ENCODE measurements at regions not wholly inside any gene's neighbourhood (a gene's known extent, or its start where the extent isn't known, plus 50 kb on each side); places are given as distances from the start of the nearest gene placed in this dataset.
A peak's percentile ranks its signal among the peaks of the same experiment; 100 is the strongest.

GRCh38 chr4:14529653-14530052, 472.6 kb upstream of the CPEB2 start:
- peak; percentile 72 for DNase-seq (ENCODE audit: low read depth)

GRCh38 chr4:14532436-14532835, 469.8 kb upstream of the CPEB2 start:
- no peak for DNase-seq (ENCODE audit: low read depth)

- peak; percentile 52 for DNase-seq (ENCODE audit: low read depth)
These were observed 463.0 kb upstream of the CPEB2 start for GRCh38 chr4:14539246-14539645.

GRCh38 chr4:14545163-14545562, 457.1 kb upstream of the CPEB2 start:
- DNase-seq (ENCODE audit: low read depth) = no peak

GRCh38 chr4:14545807-14546206, 456.5 kb upstream of the CPEB2 start:
- no peak for DNase-seq (ENCODE audit: low read depth)

GRCh38 chr4:14552119-14552518, 450.2 kb upstream of the CPEB2 start:
- no peak for DNase-seq (ENCODE audit: low read depth)

DNA sequence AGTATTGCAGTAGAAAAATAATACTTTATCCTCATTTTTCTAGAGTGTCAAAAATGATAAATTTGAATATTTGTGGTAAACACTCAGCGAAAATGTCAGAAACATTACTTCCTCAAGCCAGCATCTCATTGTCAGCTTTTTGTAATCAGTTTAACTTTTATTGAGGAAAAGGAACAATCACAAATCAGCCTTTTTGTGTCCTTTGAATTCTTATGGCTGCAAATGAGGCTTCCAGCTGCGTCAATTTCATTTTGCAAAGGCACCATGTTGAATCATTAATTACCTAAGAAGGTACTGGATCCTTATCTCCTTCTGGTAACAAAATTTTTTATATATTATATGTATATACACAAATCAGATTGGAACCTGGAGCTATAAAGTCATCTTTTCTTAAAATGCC, 442.6 kb upstream of the CPEB2 start:
- DNase-seq (ENCODE audit: low read depth) = no peak

DNA sequence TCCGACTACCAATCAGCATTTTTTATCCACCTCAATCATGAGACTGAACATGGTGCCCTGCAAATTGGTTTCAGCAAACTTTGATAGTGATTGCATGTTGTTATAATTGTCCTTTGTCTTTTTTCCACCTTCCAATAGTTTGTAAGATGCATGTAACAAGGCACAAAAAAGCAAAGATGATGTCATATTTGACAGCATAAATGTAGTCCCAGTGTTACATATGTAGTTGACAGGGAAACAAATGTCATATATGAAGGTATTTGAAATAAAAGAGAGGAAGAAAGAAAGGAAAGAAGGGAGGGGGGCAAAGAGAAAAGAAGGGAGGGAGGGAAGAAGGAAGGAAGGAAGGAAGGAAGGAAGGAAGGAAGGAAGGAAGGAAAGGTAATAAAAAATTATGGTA, 441.7 kb upstream of the CPEB2 start:
- DNase-seq (ENCODE audit: low read depth) = no peak

- no peak for DNase-seq (ENCODE audit: low read depth)
These were observed 439.4 kb upstream of the CPEB2 start for GRCh38 chr4:14562901-14563300.

DNA sequence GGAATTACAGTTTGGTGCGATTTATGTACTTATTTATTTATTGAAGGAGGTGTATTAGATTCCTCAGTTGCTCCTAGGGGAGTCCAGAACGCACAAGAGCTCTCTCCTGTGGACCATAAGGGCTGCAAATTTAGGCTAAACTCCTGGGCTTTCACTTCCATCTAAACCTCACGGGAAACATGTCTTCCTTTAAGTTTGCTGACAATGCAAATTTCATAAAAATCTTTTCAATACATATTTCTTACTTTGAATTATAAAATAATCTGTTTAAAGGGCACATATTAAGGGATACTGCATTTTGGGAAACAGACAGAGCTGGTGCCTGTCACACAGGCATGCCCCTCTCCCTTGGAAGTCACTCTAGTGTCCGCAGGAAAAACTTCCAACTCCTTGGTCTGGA, 438.0 kb upstream of the CPEB2 start:
- no peak for DNase-seq (ENCODE audit: low read depth)

GRCh38 chr4:14566518-14566917, 435.8 kb upstream of the CPEB2 start:
- peak; percentile 84 for DNase-seq (ENCODE audit: low read depth)

DNA sequence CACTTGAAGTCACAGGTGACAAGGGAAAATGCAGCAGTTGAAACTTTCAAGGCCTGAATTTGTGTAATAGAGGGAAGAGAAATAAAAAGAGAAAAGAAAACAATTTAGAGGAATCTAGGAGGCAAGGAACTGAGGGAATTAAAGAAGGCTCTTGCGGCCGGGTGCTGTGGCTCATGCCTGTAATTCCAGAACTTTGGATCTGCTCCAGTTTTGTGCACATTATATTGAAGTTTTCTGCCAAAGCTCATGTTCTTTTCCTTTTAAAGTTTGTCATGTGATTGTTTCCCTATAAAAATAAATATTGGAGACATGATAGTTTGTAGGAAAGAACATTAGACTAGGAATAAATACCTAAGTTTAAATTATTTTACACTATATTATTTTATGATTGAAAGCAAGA, 433.9 kb upstream of the CPEB2 start:
- DNase-seq (ENCODE audit: low read depth) = no peak

DNA sequence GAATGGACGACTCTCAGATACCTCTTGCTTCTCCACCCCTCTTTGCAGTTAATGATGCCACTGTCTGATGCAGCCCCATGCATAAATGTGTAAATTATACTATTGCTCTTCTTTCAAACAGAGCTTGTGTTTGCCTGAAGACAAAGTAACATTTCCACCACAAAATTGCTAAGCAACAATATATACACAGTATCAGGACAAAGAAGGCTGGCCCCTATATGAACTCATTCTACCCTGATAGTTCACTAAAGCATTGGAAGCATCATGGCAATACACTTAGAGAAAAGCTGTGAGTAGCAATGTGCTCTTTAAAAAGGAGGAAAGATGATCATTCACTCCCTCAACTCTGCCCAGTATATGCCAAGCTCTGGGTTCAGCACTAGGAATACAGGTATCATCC, 427.0 kb upstream of the CPEB2 start:
- no peak for DNase-seq (ENCODE audit: low read depth)

DNA sequence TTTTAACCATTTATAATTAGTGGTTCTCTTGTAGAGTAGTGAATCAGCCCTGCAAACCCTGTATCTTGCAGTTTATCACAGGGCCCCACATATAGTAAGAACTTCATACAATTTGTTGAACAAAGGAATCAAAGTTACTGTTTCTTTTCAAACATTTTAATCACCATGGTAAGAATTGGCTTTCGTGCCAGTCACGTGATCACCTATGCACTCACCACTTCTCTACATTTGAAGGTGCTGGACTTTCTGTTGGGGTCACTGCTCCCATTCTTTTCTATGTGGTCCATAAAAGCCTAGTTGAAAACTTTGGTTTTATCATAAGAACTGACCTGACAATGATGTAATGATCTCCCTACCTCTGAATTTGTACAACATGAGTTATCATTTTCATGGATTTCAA, 426.4 kb upstream of the CPEB2 start:
- DNase-seq (ENCODE audit: low read depth) = no peak

- DNase-seq (ENCODE audit: low read depth) = no peak
These were observed 422.2 kb upstream of the CPEB2 start for GRCh38 chr4:14580061-14580460.

DNA sequence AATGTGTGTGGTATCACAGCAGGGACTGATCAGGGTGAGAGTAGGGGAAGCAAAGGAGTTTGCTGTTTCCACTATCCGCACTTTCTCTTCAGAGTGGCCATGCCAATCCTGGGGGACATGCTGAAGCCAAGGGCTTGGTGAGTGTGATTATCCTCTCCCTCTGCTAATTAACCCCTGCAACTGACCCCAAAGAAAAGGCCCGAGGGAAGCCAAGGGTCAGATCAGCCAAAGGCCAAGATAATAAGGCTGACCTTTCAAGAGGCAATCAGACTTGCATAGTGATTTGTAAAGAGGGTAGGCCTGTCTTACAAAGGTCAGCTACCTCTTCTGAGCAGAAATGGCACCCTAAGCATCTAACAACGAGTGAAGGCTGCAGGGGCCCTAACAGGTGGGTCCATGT, 420.5 kb upstream of the CPEB2 start:
- no peak for DNase-seq (ENCODE audit: low read depth)

DNA sequence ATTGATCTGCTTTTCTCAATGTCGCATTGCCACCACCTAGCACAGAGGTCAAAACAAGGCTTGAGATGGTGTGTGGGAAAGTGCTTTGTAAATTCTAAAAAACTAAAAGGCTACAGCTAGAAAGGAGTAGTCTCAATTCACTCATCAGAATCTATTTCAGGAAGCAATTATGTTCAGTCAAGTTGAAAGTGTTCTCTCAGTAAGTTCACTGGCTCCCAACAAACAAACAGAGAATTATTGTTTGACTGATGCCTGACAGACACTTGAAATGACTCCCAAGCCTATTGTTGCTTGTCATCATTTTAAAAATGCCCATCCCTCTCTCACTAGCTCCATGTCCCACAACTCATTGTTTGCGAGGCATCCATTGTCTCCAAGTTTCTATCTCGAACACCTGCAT, 419.6 kb upstream of the CPEB2 start:
- no peak for DNase-seq (ENCODE audit: low read depth)

DNA sequence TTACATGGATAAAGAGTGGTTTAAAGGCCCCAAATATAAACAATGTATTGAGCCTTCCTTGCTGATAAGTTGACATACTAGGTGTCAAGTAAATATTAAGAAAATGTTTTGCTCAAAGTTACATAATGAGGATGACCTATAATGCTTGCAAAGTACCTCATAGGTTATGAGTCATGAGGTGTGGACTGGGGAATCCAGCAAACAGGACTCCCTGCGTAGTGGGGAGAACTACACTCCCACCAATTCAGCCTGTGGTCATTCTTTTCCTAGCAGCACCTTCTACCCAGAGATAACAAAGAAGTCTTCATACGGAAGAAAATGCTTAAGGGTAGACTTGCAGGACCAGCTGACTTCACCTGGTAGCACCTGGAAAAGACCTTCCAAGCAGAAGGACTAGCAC, 418.9 kb upstream of the CPEB2 start:
- peak; percentile 11 for DNase-seq (ENCODE audit: low read depth)

- DNase-seq (ENCODE audit: low read depth) = no peak
These were observed 418.5 kb upstream of the CPEB2 start for GRCh38 chr4:14583752-14584151.

DNA sequence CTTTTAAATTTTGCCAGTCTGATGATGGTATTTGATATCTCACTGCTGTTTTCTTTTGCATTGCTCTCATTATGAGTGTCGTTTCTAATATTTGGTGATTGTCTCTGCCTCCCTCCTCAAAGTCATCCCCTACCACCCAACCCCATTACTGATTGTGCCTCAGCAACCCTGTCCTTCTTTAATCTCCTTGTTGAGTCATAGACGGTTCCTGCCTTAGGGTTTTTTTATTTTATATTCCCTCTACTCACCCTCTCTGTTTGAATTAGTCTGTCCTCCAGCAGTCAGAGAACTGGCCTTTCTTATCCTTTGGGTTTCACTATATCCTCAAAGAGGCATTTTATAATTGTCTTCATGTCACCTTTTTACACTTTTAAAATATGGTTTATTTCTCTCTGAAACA, 409.3 kb upstream of the CPEB2 start:
- DNase-seq (ENCODE audit: low read depth) = peak; percentile 3

- DNase-seq (ENCODE audit: low read depth) = no peak
These were observed 406.3 kb upstream of the CPEB2 start for GRCh38 chr4:14596028-14596427.

DNA sequence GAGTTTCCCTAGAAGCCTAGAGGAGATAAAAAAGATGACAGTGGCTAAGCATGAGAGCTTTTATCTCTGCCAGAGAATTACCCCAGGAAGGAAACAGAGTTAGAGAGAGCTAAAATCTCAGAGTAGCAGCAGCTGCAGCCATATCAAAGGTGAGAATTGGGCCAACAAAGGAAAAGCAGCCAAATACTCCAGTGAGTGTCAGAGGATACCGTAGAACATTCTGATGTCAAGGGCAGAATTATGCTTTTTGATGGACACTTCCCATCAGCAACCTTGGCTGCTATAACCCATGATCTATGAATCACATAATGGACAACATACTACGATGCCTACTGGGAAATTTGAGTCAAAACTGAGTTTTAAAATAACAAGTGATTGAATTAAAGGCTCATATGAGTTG, 405.8 kb upstream of the CPEB2 start:
- no peak for DNase-seq (ENCODE audit: low read depth)

- DNase-seq (ENCODE audit: low read depth) = peak; percentile 6
These were observed 405.4 kb upstream of the CPEB2 start for GRCh38 chr4:14596904-14597303.

GRCh38 chr4:14602206-14602605, 400.1 kb upstream of the CPEB2 start:
- DNase-seq (ENCODE audit: low read depth) = no peak

GRCh38 chr4:14607001-14607400, 395.3 kb upstream of the CPEB2 start:
- no peak for DNase-seq (ENCODE audit: low read depth)

All from HT1080 (cell line).